Left renal cortex interstitium (tissue), 4 donors: ENCODE measurements at regions not wholly inside any gene's neighbourhood (a gene's known extent, or its start where the extent isn't known, plus 50 kb on each side); places are given as distances from the start of the nearest gene placed in this dataset.
A peak's percentile ranks its signal among the peaks of the same experiment; 100 is the strongest.

Experiments used
- DNase-seq, 4 donors: peaks; one replicate each; pipeline ENCODE4 v3.0.0-alpha.2; 2013; ENCODE audit warnings: low read depth in 4 of 4, low spot score in 2 of 4, missing footprints in 1 of 4

GRCh38 chr5:175246889-175247520 is 197.0 kb downstream of the DRD1 start:
- no peak for DNase-seq

- no peak for DNase-seq
Observed at GRCh38 chr5:175246242-175246888, 197.6 kb downstream of the DRD1 start.

GRCh38 chr5:175243441-175243840 is 200.5 kb downstream of the DRD1 start:
- DNase-seq, result no peak

- no peak for DNase-seq
Observed at GRCh38 chr5:175242207-175242606, 201.8 kb downstream of the DRD1 start.

- DNase-seq, result no peak
Observed at GRCh38 chr5:175238326-175238725, 205.7 kb downstream of the DRD1 start.

- no peak for DNase-seq
Observed at GRCh38 chr5:175236176-175236575, 207.8 kb downstream of the DRD1 start.

GRCh38 chr5:175235251-175235960 is 208.6 kb downstream of the DRD1 start:
- DNase-seq, result no peak

GRCh38 chr5:175230299-175230698 is 213.7 kb downstream of the DRD1 start:
- no peak for DNase-seq

GRCh38 chr5:175226506-175226905 is 217.5 kb downstream of the DRD1 start:
- DNase-seq, result no peak

GRCh38 chr5:175223291-175223690 is 220.7 kb downstream of the DRD1 start:
- no peak for DNase-seq

- no peak for DNase-seq
Observed at GRCh38 chr5:175222621-175223020, 221.4 kb downstream of the DRD1 start.

- no peak for DNase-seq
Observed at GRCh38 chr5:175220549-175220948, 223.4 kb downstream of the DRD1 start.

GRCh38 chr5:175219366-175219765 is 224.6 kb downstream of the DRD1 start:
- DNase-seq, result no peak

- no peak for DNase-seq
Observed at GRCh38 chr5:175216991-175217390, 227.0 kb downstream of the DRD1 start.

GRCh38 chr5:175215906-175216305 is 228.1 kb downstream of the DRD1 start:
- no peak for DNase-seq

GRCh38 chr5:175214152-175214551 is 229.8 kb downstream of the DRD1 start:
- DNase-seq, result no peak

GRCh38 chr5:175211956-175212756 is 231.8 kb downstream of the DRD1 start:
- no peak for DNase-seq

GRCh38 chr5:175207321-175208040 is 236.5 kb downstream of the DRD1 start:
- no peak for DNase-seq

- no peak for DNase-seq
Observed at GRCh38 chr5:175206669-175207068, 237.3 kb downstream of the DRD1 start.

GRCh38 chr5:175202463-175203068 is 241.4 kb downstream of the DRD1 start:
- DNase-seq, result peak in 1 of 4 donors; percentile 51
